LoVo (cell line): ENCODE measurements at regions not wholly inside any gene's neighbourhood (a gene's known extent, or its start where the extent isn't known, plus 50 kb on each side); places are given as distances from the start of the nearest gene placed in this dataset.
"Not testable (repeated sequence)": the region's sequence is repeated elsewhere in the genome, so short reads cannot be mapped to it uniquely, and the experiment has no call there.

Experiments
- DNase-seq: peaks from one replicate; pipeline ENCODE4 v3.0.0-alpha.2; 2016; ENCODE audit warnings: low spot score

GRCh38 chr6:110558575-110558974 lies 82.2 kb upstream of the SLC22A16 start:
- DNase-seq, result no peak

- no peak for DNase-seq
Observed at GRCh38 chr6:110557199-110557598, 80.8 kb upstream of the SLC22A16 start.

GRCh38 chr6:110556317-110557110 lies 80.1 kb upstream of the SLC22A16 start:
- DNase-seq, result no peak

- no peak for DNase-seq
Observed at GRCh38 chr6:110554966-110555460, 78.6 kb upstream of the SLC22A16 start.

GRCh38 chr6:110554441-110554840 lies 78.0 kb upstream of the SLC22A16 start:
- no peak for DNase-seq

DNA sequence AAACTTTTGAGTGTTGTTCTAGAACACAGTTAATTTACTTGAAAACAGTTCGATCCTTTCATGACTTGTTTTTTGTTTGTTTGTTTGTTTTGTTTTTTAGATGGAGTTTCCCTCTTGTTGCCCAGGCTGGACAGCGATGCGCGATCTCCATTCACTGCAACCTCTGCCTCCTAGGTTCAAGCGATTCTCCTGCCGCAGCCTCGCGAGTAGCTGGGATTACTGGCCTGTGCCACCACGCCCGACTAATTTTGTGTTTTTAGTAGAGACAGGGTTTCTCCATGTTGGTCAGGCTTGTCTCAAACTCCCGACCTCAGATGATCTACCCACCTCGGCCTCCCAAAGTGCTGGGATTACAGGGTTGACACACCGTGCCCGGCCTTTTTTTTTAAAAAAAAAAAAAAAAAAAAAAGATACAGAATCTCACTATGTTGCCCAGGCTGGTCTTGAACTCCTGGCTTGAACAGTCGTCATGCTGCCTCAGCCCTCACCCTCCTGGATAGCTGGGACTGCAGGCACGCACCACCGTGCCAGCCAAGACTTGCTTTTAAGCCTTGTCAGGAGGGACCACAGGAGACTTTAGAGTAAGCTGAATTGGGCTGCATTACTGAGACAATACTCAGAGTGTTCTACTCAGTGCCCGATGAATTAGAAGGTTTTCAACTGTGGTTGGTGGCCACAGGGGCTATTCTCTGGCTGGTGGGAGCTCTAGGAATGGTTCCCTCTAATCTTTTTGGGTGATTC lies 76.7 kb upstream of the SLC22A16 start:
- DNase-seq, result no peak

- no peak for DNase-seq
Observed at GRCh38 chr6:110552076-110552475, 75.7 kb upstream of the SLC22A16 start.

GRCh38 chr6:110551088-110551487 lies 74.7 kb upstream of the SLC22A16 start:
- no peak for DNase-seq

DNA sequence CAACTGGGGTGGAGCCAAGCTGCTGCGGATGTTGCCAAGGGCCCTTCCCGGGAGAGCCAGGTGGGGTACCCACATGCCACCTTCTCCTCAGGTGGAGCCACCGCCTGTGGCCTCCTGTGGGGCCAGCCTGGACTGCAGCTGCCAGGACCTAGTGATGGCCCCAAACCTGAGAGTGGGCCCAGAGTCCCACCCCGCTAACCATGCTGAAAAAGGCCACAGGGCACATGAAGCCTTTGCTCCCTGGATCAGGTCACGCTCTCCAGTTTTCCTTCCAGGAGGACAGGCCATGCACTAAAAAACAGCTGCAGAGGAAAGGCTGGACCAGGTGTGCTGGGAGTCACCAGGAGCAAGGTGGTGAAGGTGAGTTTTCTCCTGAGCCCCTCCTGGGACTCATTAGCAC lies 73.9 kb upstream of the SLC22A16 start:
- no peak for DNase-seq

DNA sequence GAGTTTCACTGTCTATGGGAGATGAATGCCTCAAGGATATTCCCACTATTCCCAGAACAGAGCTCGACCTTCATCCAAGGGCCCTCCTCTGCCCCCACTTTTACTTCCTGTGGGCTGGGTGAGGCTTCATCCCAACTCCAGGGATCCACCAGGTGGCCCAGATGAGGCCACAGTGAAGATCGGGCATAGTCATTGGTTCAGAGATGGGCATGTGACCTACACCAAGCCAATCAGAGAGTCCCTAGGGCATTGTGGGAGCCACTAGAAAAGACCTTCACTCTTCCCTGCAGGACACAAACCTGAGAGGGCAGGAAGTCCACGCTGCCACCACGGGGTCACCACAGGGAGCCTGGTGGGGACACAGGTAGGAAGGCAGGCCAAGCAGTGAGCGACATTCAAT lies 72.9 kb upstream of the SLC22A16 start:
- no peak for DNase-seq

- no peak for DNase-seq
Observed at GRCh38 chr6:110548110-110548847, 71.9 kb upstream of the SLC22A16 start.

GRCh38 chr6:110547266-110547964 lies 71.0 kb upstream of the SLC22A16 start:
- DNase-seq, result peak; percentile 32

- DNase-seq, result no peak
Observed at GRCh38 chr6:110545081-110545872, 68.9 kb upstream of the SLC22A16 start.

- no peak for DNase-seq
Observed at GRCh38 chr6:110544472-110544871, 68.1 kb upstream of the SLC22A16 start.

DNA sequence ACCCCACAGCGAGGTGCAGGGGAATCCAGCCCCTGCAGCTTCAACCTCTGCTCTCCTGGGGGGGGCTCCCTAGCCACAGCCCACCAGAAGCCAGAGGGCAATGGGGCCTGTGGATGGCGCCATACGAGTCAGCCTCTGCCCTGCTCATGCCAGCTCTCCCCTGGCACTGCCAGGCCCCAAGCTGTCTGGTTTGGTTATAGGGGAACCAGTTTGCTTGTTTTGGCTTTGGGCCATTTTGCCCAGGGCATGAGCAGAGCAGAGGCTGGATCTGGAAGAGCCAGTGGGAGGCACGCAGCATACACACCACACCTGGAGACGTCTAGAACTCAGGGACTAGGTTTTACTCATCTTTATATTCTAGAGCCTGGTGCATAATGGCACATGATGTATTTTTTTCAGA lies 66.7 kb upstream of the SLC22A16 start:
- peak; percentile 45 for DNase-seq

DNA sequence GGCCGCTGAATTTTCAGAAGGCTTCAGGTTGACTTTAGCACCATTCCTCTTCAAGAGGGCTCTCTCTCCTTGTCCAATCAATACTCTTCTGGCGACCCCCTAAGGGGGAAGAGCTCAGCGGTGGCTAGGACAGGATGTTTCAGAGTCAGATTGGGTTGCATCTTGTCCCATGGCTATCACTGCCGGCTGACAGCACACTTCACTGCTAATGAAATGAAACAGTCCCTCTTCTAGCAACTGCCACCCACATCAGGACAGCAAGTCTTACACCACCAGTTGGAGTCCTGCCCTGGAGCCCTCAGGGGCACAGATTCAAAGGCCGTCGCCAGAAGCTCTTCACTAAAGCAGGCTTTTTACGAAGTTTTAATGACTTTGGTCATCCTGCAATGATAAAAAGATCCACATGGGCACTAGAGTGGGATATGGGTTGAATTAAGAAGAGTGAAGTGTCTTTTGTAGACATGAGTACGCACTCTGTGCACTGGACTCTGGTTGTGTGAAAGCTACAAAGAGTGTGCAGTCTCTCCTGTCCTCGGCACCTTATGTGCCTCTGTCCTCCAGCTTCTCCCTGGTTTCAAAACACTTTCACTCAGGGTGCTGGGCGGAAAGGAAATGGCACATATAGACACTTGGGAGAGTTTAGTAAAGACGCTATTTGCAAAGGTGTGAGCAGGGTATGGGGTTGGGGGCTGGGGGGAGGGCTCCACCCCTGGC lies 66.1 kb upstream of the SLC22A16 start:
- DNase-seq, result no peak

DNA sequence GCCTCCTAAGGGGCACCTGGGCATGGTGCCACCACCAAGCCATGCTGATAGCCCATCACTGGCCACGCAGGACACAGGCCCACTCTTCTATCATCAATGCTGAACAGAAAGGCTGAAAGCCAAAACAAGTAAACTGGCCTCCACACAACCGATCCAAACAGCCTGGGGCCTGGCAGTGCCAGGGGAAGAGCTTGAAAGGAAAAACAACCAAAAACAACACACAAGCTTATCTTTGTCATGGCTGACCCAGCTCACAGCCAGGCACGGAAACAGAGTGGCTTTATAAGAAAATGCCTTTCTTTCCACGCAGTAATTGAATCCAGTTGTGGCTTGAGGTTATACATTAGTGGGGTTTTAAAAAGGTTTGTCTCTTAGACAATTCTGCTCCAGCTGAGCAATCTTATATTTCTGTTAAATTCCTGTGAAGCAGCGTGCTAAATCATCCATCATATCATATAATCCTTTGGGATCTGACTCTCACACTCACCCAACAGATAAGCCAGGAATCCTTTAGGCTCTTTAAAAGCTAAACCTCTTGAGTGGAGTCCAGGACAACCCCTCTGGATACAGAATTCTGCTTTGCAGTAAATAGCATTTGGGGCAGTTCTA lies 65.4 kb upstream of the SLC22A16 start:
- no peak for DNase-seq

DNA sequence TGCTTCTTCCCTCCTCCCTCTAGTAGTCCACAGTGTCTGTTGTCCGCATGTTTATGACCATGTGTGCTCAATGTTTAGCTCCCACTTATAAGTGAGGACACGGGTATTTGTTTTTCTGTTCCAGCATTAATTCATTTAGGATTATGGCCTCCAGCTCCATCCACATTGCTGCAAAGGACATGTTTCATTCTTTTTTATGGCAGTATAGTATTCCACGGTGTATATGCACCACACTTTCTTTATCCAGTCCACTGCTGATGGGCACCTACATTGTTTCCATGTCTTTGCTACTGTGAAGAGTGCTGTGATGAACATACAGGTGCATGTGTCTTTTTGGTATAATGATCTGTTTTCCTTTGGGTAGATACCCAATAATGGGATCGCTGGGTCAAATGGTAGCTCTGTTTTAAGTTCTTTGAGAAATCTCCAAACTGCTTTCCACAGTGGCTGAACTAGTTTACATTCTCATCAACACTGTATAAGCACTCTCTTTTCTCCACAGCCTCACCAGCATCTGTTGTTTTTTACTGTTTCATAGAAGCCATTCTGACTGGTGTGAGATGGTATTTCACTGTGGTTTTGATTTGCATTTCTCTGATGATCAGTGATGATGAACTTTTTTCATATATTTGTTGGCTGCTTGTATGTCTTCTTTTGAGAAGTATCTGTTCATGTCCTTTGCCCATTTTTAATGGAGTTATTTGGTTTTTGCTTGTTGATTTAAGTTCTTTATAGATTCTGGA lies 63.0 kb upstream of the SLC22A16 start:
- DNase-seq, result not testable (repeated sequence)

- DNase-seq, result no peak
Observed at GRCh38 chr6:110538416-110539160, 62.2 kb upstream of the SLC22A16 start.
